Neural cell (in vitro differentiated cells): ENCODE measurements at regions not wholly inside any gene's neighbourhood (a gene's known extent, or its start where the extent isn't known, plus 50 kb on each side); places are given as distances from the start of the nearest gene placed in this dataset.

Experiments used
- H2AFZ ChIP-seq: fragments of 200-600, 300-800 bp; sonication (generic), shearing (Covaris generic); 2 replicates; pipeline ENCODE4 v1.6.0; 2014; ENCODE audit warnings: low read depth, mild to moderate bottlenecking, antibody characterized with exemption, low read length, moderate library complexity
- H3F3A ChIP-seq: fragments of 200-600 bp; shearing (Covaris generic); 2 replicates; pipeline ENCODE4 v1.6.1; 2016; ENCODE audit warnings: mild to moderate bottlenecking, moderate library complexity, mixed read lengths, antibody characterized with exemption, low read length; ENCODE audit not compliant: insufficient read depth, poor library complexity, severe bottlenecking
- H3K27ac ChIP-seq: fragments of 200-600, 300-800 bp; sonication (generic), shearing (Covaris generic); 2 replicates; pipeline ENCODE4 v1.5.1; 2014; ENCODE audit warnings: mild to moderate bottlenecking, low read length, moderate library complexity
- H3K27me3 ChIP-seq: fragments of 300-800, 200-600 bp; sonication (generic), shearing (Covaris generic); 2 replicates; pipeline ENCODE4 v1.6.0; 2014; ENCODE audit warnings: mild to moderate bottlenecking, low read depth, low read length, moderate library complexity; ENCODE audit not compliant: insufficient read depth
- H3K36me3 ChIP-seq: fragments of 300-800, 200-600 bp; sonication (generic), shearing (Covaris generic); 2 replicates; pipeline ENCODE4 v1.5.1; 2014; ENCODE audit warnings: mild to moderate bottlenecking, antibody characterized with exemption, low read length, moderate library complexity; ENCODE audit not compliant: insufficient read depth
- H3K4me2 ChIP-seq: fragments of 300-800, 200-600 bp; sonication (generic), shearing (Covaris generic); 2 replicates; pipeline ENCODE4 v1.6.0; 2014; ENCODE audit warnings: mild to moderate bottlenecking, low read length
- H3K4me3 ChIP-seq: fragments of 300-800, 200-600 bp; sonication (generic), shearing (Covaris generic); 2 replicates; pipeline ENCODE4 v1.5.1; 2014; ENCODE audit warnings: mild to moderate bottlenecking, low read length, moderate library complexity
- H3K79me2 ChIP-seq: fragments of 200-600 bp; shearing (Covaris generic); replicated peaks from 2 replicates; pipeline ENCODE4 v1.6.0; 2014; ENCODE audit warnings: mild to moderate bottlenecking, low read length, moderate library complexity; ENCODE audit not compliant: insufficient read depth
- H3K9ac ChIP-seq: fragments of 300-800, 200-600 bp; sonication (generic), shearing (Covaris generic); 2 replicates; pipeline ENCODE4 v1.6.1; 2016; ENCODE audit warnings: mild to moderate bottlenecking, low read length, mixed read lengths
- H3K9me2 ChIP-seq: fragments of 200-600 bp; shearing (Covaris generic); 2 replicates; pipeline ENCODE4 v1.6.1; 2016; ENCODE audit warnings: mild to moderate bottlenecking, low read length, mixed read lengths; ENCODE audit not compliant: insufficient read depth
- H3K9me3 ChIP-seq: fragments of 200-600, 300-800 bp; sonication (generic), shearing (Covaris generic); 2 replicates; pipeline ENCODE4 v1.6.1; 2016; ENCODE audit warnings: mild to moderate bottlenecking, mixed run types, low read length, moderate library complexity, mixed read lengths
- H4K20me1 ChIP-seq: fragments of 200-600 bp; shearing (Covaris generic); 2 replicates; pipeline ENCODE4 v1.6.1; 2016; ENCODE audit warnings: mild to moderate bottlenecking, mixed run types; ENCODE audit not compliant: insufficient read depth
- CTCF ChIP-seq: fragments of 450-650 bp; IDR thresholded peaks from 2 replicates; pipeline ENCODE4 v1.5.1; 2014; ENCODE audit warnings: antibody characterized with exemption, mild to moderate bottlenecking, moderate library complexity; ENCODE audit not compliant: poor library complexity, severe bottlenecking
- EP300 ChIP-seq: fragments of 450-650 bp; conservative IDR thresholded peaks from 2 replicates; pipeline ENCODE4 v1.6.1; 2014; ENCODE audit warnings: antibody characterized with exemption, mild to moderate bottlenecking, moderate library complexity; ENCODE audit not compliant: poor library complexity, severe bottlenecking
- EZH2 ChIP-seq: fragments of 200-600, 300-800 bp; shearing (Covaris generic), sonication (generic); IDR thresholded peaks from 2 replicates; pipeline ENCODE4 v1.6.1; 2014; ENCODE audit warnings: antibody characterized with exemption, low read length, borderline replicate concordance, mild to moderate bottlenecking; ENCODE audit not compliant: insufficient read depth, poor library complexity, severe bottlenecking
- MXI1 ChIP-seq: fragments of 450-650 bp; conservative IDR thresholded peaks from 2 replicates; pipeline ENCODE4 v1.6.1; 2014; ENCODE audit warnings: antibody characterized with exemption, mild to moderate bottlenecking; ENCODE audit not compliant: poor library complexity, severe bottlenecking
- POLR2AphosphoS5 ChIP-seq: IDR thresholded peaks from 2 replicates; pipeline ENCODE4 v1.6.1; 2012
- RAD21 ChIP-seq: fragments of 450-650 bp; conservative IDR thresholded peaks from 2 replicates; pipeline ENCODE4 v1.6.1; 2014; ENCODE audit warnings: antibody characterized with exemption, mild to moderate bottlenecking, moderate library complexity
- REST ChIP-seq: IDR thresholded peaks from 2 replicates; pipeline ENCODE4 v1.6.1; 2012; ENCODE audit warnings: borderline replicate concordance
- SMC3 ChIP-seq: fragments of 450-650 bp; conservative IDR thresholded peaks from 2 replicates; pipeline ENCODE4 v1.6.1; 2014; ENCODE audit warnings: antibody characterized with exemption, mild to moderate bottlenecking, moderate library complexity; ENCODE audit not compliant: poor library complexity
- TAF1 ChIP-seq: IDR thresholded peaks from 2 replicates; pipeline ENCODE4 v1.6.1; 2012; ENCODE audit warnings: low read depth

GRCh38 chr4:135777361-135777760 lies 1575.8 kb upstream of the PABPC4L start:
- H3K36me3 ChIP-seq: no peaks in the 10 kb centered on the region
- TF ChIP-seq CTCF (no peak), SMC3 (no peak), MXI1 (no peak), POLR2AphosphoS5 (no peak), EP300 (no peak), EZH2 (no peak), TAF1 (no peak), RAD21 (no peak), REST (no peak)
- no peaks in the 10 kb centered on the region for H3K9me3 ChIP-seq
- no peaks in the 10 kb centered on the region for H3K79me2 ChIP-seq
- no peaks in the 10 kb centered on the region for H3F3A ChIP-seq
- no peaks in the 10 kb centered on the region for H3K9me2 ChIP-seq
- H3K9ac ChIP-seq: no peak overlapping the region
- no peaks in the 10 kb centered on the region for H3K27me3 ChIP-seq
- H3K4me2 ChIP-seq: no peak overlapping the region
- H4K20me1 ChIP-seq: no peaks in the 10 kb centered on the region
- H3K4me3 ChIP-seq: no peak overlapping the region
- no peak overlapping the region for H2AFZ ChIP-seq
- H3K27ac ChIP-seq: no peak overlapping the region

- Histone ChIP-seq H3K36me3 (no peaks in the 10 kb centered on the region), H3K27ac (no peak overlapping the region), H3K4me2 (no peak overlapping the region), H4K20me1 (no peaks in the 10 kb centered on the region), H2AFZ (no peak overlapping the region), H3K9me3 (no peaks in the 10 kb centered on the region), H3K4me3 (no peak overlapping the region), H3K27me3 (no peaks in the 10 kb centered on the region), H3F3A (no peaks in the 10 kb centered on the region), H3K9me2 (no peaks in the 10 kb centered on the region), H3K79me2 (no peaks in the 10 kb centered on the region), H3K9ac (no peak overlapping the region)
- no peak for TF ChIP-seq MXI1
These were observed 1574.3 kb upstream of the PABPC4L start for GRCh38 chr4:135775909-135776308.

- H3K27ac ChIP-seq: no peak overlapping the region
- no peak for TF ChIP-seq POLR2AphosphoS5
- no peak for TF ChIP-seq TAF1
- no peak for TF ChIP-seq RAD21
- TF ChIP-seq EP300: no peak
- no peak for TF ChIP-seq CTCF
- no peak for TF ChIP-seq MXI1
- TF ChIP-seq SMC3: no peak
- no peak for TF ChIP-seq REST
- no peak for TF ChIP-seq EZH2
- no peak overlapping the region for H3K4me2 ChIP-seq
- no peaks in the 10 kb centered on the region for H4K20me1 ChIP-seq
- no peaks in the 10 kb centered on the region for H3F3A ChIP-seq
- H2AFZ ChIP-seq: no peak overlapping the region
- no peak overlapping the region for H3K4me3 ChIP-seq
- H3K27me3 ChIP-seq: no peaks in the 10 kb centered on the region
- H3K79me2 ChIP-seq: no peaks in the 10 kb centered on the region
- H3K9ac ChIP-seq: no peak overlapping the region
- peaks cover 7% of the 10 kb centered on the region for H3K9me3 ChIP-seq
- H3K36me3 ChIP-seq: no peaks in the 10 kb centered on the region
- H3K9me2 ChIP-seq: no peaks in the 10 kb centered on the region
These were observed 1568.9 kb upstream of the PABPC4L start for GRCh38 chr4:135770505-135770904.
